IMR-90 (cell line): ENCODE measurements at regions not wholly inside any gene's neighbourhood (a gene's known extent, or its start where the extent isn't known, plus 50 kb on each side); places are given as distances from the start of the nearest gene placed in this dataset.

ENCODE experiments used
- ATAC-seq: fragments of 200-7000 bp; cut with Tn5 transposase; 2 replicates; pipeline ENCODE4 v1.9.1; 2020; ENCODE audit warnings: low read depth, mild to moderate bottlenecking, moderate library complexity
- BruUV-seq: library from RNA; stranded (reverse); fragments of 400-500 nt; replicated peaks from 2 replicates; lab custom pipeline; 2021; lab: Mats Ljungman, UMichigan
- CTCF ChIA-PET: fragments of 300-600 bp; formaldehyde crosslinking; extraction: SDS; loops from one replicate; lab custom pipeline; 2021; ENCODE audit warnings: antibody characterized with exemption; lab: Yijun Ruan, JAX
- POLR2A ChIA-PET: fragments of 300-600 bp; sonication (Branson Sonifier 250); formaldehyde crosslinking; loops from one replicate; lab custom pipeline; 2022; ENCODE audit warnings: antibody characterized with exemption; ENCODE audit not compliant: unreplicated experiment; lab: Charles Lee
- DNase-seq: peaks from one replicate; pipeline ENCODE4 v3.0.0; 2013
- H2AFZ ChIP-seq: replicated peaks from 2 replicates; pipeline ENCODE3; 2013; ENCODE audit warnings: low read length, mild to moderate bottlenecking; ENCODE audit not compliant: poor library complexity
- H2AK5ac ChIP-seq: 2 replicates; pipeline ENCODE4 v1.6.1; 2013; ENCODE audit warnings: low read depth, low read length, inconsistent platforms
- H2AK9ac ChIP-seq: replicated peaks from 2 replicates; pipeline ENCODE3; 2013; ENCODE audit warnings: mild to moderate bottlenecking, low read depth, low read length, moderate library complexity; ENCODE audit not compliant: poor library complexity
- H2BK120ac ChIP-seq: 2 replicates; pipeline ENCODE4 v1.6.1; 2013; ENCODE audit warnings: low read depth, low read length, inconsistent platforms
- H2BK15ac ChIP-seq: 3 replicates; pipeline ENCODE4 v1.6.1; 2013; ENCODE audit warnings: low read depth, low read length, inconsistent platforms
- H2BK20ac ChIP-seq: 2 replicates; pipeline ENCODE4 v1.6.1; 2013; ENCODE audit warnings: low read depth, mild to moderate bottlenecking, inconsistent platforms, low read length, moderate library complexity
- H2BK5ac ChIP-seq: 2 replicates; pipeline ENCODE4 v1.6.1; 2013; ENCODE audit warnings: mild to moderate bottlenecking, low read depth, low read length, inconsistent platforms; ENCODE audit not compliant: poor library complexity, severe bottlenecking
- H3K14ac ChIP-seq: replicated peaks from 2 replicates; pipeline ENCODE4 v1.6.1; 2013; ENCODE audit warnings: low read depth, low read length, inconsistent platforms
- H3K18ac ChIP-seq: 2 replicates; pipeline ENCODE4 v1.6.1; 2013; ENCODE audit warnings: low read depth, low read length, control low read depth
- H3K23ac ChIP-seq: 2 replicates; pipeline ENCODE4 v1.6.1; 2013; ENCODE audit warnings: low read depth, low read length, inconsistent platforms
- H3K27ac ChIP-seq: 2 replicates; pipeline ENCODE4 v1.5.1; 2013; ENCODE audit warnings: mild to moderate bottlenecking, control low read depth, low read length; ENCODE audit not compliant: insufficient read depth
- H3K27me3 ChIP-seq: 2 replicates; pipeline ENCODE4 v1.6.1; 2013; ENCODE audit warnings: low read length; ENCODE audit not compliant: control insufficient read depth, insufficient read depth
- H3K36me3 ChIP-seq: 2 replicates; pipeline ENCODE4 v1.6.1; 2013; ENCODE audit warnings: low read length, mixed read lengths; ENCODE audit not compliant: control insufficient read depth, insufficient read depth
- H3K4ac ChIP-seq: 2 replicates; pipeline ENCODE4 v1.6.1; 2013; ENCODE audit warnings: low read depth, low read length, inconsistent platforms
- H3K4me1 ChIP-seq: 2 replicates; pipeline ENCODE4 v1.6.1; 2013; ENCODE audit warnings: low read length, mixed read lengths; ENCODE audit not compliant: control insufficient read depth, insufficient read depth
- H3K4me2 ChIP-seq: 2 replicates; pipeline ENCODE4 v1.6.1; 2013; ENCODE audit warnings: low read depth, mild to moderate bottlenecking, control low read depth, low read length, moderate library complexity
- H3K4me3 ChIP-seq: 2 replicates; pipeline ENCODE4 v1.5.1; 2013; ENCODE audit warnings: low read depth, mild to moderate bottlenecking, control low read depth, low read length, moderate library complexity; ENCODE audit not compliant: insufficient read depth
- H3K56ac ChIP-seq: 2 replicates; pipeline ENCODE4 v1.6.1; 2013; ENCODE audit warnings: low read length, inconsistent platforms; ENCODE audit not compliant: insufficient read depth; ENCODE audit errors: extremely low read depth
- H3K79me1 ChIP-seq, 2 experiments: 2 replicates each; pipeline ENCODE4 v1.6.1; 2013; ENCODE audit warnings: low read length in 2 of 2, inconsistent platforms in 1 of 2, low read depth in 1 of 2
- H3K9ac ChIP-seq: 2 replicates; pipeline ENCODE4 v1.6.1; 2013; ENCODE audit warnings: low read depth, low read length, control low read depth
- H3K9me1 ChIP-seq: 2 replicates; pipeline ENCODE4 v1.6.1; 2013; ENCODE audit warnings: low read length, inconsistent platforms; ENCODE audit not compliant: insufficient read depth
- H3K9me3 ChIP-seq: 2 replicates; pipeline ENCODE4 v1.6.1; 2013; ENCODE audit warnings: low read length; ENCODE audit not compliant: control insufficient read depth, insufficient read depth
- H4K20me1 ChIP-seq: 2 replicates; pipeline ENCODE4 v1.6.1; 2013; ENCODE audit warnings: low read length, inconsistent platforms; ENCODE audit not compliant: insufficient read depth
- H4K5ac ChIP-seq: 2 replicates; pipeline ENCODE4 v1.6.1; 2013; ENCODE audit warnings: mild to moderate bottlenecking, low read depth, low read length, control low read depth
- H4K8ac ChIP-seq, 2 experiments: 2 replicates each; pipeline ENCODE4 v1.6.1; 2013; ENCODE audit warnings: low read depth in 2 of 2, low read length in 2 of 2, control low read depth in 1 of 2, inconsistent platforms in 1 of 2
- H4K91ac ChIP-seq: 2 replicates; pipeline ENCODE4 v1.6.1; 2013; ENCODE audit warnings: low read depth, low read length, inconsistent platforms; ENCODE audit not compliant: insufficient read depth
- ELK1 ChIP-seq: fragments of 150-350 bp; IDR thresholded peaks from 2 replicates; pipeline ENCODE4 v1.6.1; 2016; ENCODE audit warnings: low read depth, mild to moderate bottlenecking, low read length, moderate library complexity, borderline replicate concordance
- RAD21 ChIP-seq: IDR thresholded peaks from 2 replicates; pipeline ENCODE4 v1.6.1; 2012; ENCODE audit warnings: low read length, improper control_type of control experiment
- WGBS, 2 experiments: methylation state at CpG; one replicate each; pipeline versions ENCODE4 v1.1.5 to v1.1.7; 2013; ENCODE audit warnings: missing lambda C conversion rate in 2 of 2; ENCODE audit not compliant: insufficient read length in 1 of 2; ENCODE audit errors: extremely low coverage in 2 of 2; 5-methylcytosine and 5-hydroxymethylcytosine counted together
- dilution Hi-C: fragments of 300-500 bp; cut with HindIII; formaldehyde crosslinking; loops from one replicate; pipeline ENCODE4 v1.14.3; 2018; ENCODE audit warnings: low sequenced_read_pairs; ENCODE audit not compliant: unreplicated experiment
- in situ Hi-C: fragments of 300-500 bp; cut with MboI; formaldehyde crosslinking; loops from 3 replicates; pipeline ENCODE4 v1.14.3; 2019; ENCODE audit warnings: low sequenced_read_pairs, inconsistent platforms, mixed read lengths
- intact Hi-C: fragments of 100-400 bp; cut with micrococcal nuclease; formaldehyde crosslinking; loops from 2 replicates; pipeline ENCODE4 v1.10.0; 2022

- no peak overlapping the region for H3K18ac ChIP-seq
- H3K23ac ChIP-seq, result no peak overlapping the region
- H3K9me1 ChIP-seq, result no peaks in the 10 kb centered on the region
- H2AK5ac ChIP-seq, result no peak overlapping the region
- CTCF ChIA-PET, result no interaction called here
- intact Hi-C loops (no loop called here), dilution Hi-C loops (no loop called here), in situ Hi-C loops (no loop called here)
- H2BK20ac ChIP-seq, result no peak overlapping the region
- no peak overlapping the region for H3K4me3 ChIP-seq
- no peak for TF ChIP-seq RAD21
- no peak for TF ChIP-seq ELK1
- H3K14ac ChIP-seq, result no peak overlapping the region
- POLR2A ChIA-PET, result no interaction called here
- H3K27ac ChIP-seq, result no peak overlapping the region
- no CpG with 5 or more reads among the region's 4 CpGs for WGBS, 2 experiments
- no peak overlapping the region for H3K56ac ChIP-seq
- BruUV-seq, result no TSS peak
- H3K27me3 ChIP-seq, result no peaks in the 10 kb centered on the region
- H4K20me1 ChIP-seq, result no peaks in the 10 kb centered on the region
- no peak overlapping the region for H2BK5ac ChIP-seq
- no peak overlapping the region for H4K8ac ChIP-seq
- no peaks in the 10 kb centered on the region for H3K79me1 ChIP-seq
- no peak overlapping the region for H4K5ac ChIP-seq
- no peaks in the 10 kb centered on the region for H3K36me3 ChIP-seq
- no peak overlapping the region for H2AK9ac ChIP-seq
- H3K4me1 ChIP-seq, result no peaks in the 10 kb centered on the region
- no peak overlapping the region for H4K91ac ChIP-seq
- no peak for ATAC-seq
- H3K9me3 ChIP-seq, result no peaks in the 10 kb centered on the region
- no peak overlapping the region for H3K4me2 ChIP-seq
- no peak overlapping the region for H2BK15ac ChIP-seq
- H3K9ac ChIP-seq, result no peak overlapping the region
- DNase-seq, result no peak
- no peak overlapping the region for H2BK120ac ChIP-seq
- H2AFZ ChIP-seq, result no peak overlapping the region
- no peak overlapping the region for H3K4ac ChIP-seq
These were observed 482.5 kb downstream of the ZNF536 start for GRCh38 chr19:30854661-30855060.
